Stimulated activated CD4-positive, alpha-beta T cell treated with anti-CD3 and anti-CD28 coated beads, Interleukin-15, amount 100 ng/mL, for 24 hours (primary cell): ENCODE measurements at regions not wholly inside any gene's neighbourhood (a gene's known extent, or its start where the extent isn't known, plus 50 kb on each side); places are given as distances from the start of the nearest gene placed in this dataset.
"Not testable (repeated sequence)": the region's sequence is repeated elsewhere in the genome, so short reads cannot be mapped to it uniquely, and the experiment has no call there.

Experiments used
- DNase-seq: peaks from one replicate; pipeline ENCODE4 v3.0.0-alpha.2; 2020

GRCh38 chr20:48215536-48215935 is 430.3 kb upstream of the SULF2 start:
- no peak for DNase-seq

GRCh38 chr20:48214601-48215000 is 429.3 kb upstream of the SULF2 start:
- DNase-seq: no peak

- DNase-seq: not testable (repeated sequence)
These were observed 428.4 kb upstream of the SULF2 start for GRCh38 chr20:48213635-48214034.

GRCh38 chr20:48212806-48213509 is 427.7 kb upstream of the SULF2 start:
- no peak for DNase-seq

- no peak for DNase-seq
These were observed 426.6 kb upstream of the SULF2 start for GRCh38 chr20:48211847-48212246.

GRCh38 chr20:48211238-48211637 is 426.0 kb upstream of the SULF2 start:
- DNase-seq: no peak

- no peak for DNase-seq
These were observed 425.1 kb upstream of the SULF2 start for GRCh38 chr20:48210111-48211027.

- DNase-seq: no peak
These were observed 423.8 kb upstream of the SULF2 start for GRCh38 chr20:48209102-48209501.

- DNase-seq: no peak
These were observed 422.9 kb upstream of the SULF2 start for GRCh38 chr20:48208176-48208575.

- no peak for DNase-seq
These were observed 422.2 kb upstream of the SULF2 start for GRCh38 chr20:48207505-48207904.

- no peak for DNase-seq
These were observed 420.5 kb upstream of the SULF2 start for GRCh38 chr20:48205786-48206185.

- DNase-seq: no peak
These were observed 420.1 kb upstream of the SULF2 start for GRCh38 chr20:48205281-48205782.

GRCh38 chr20:48204499-48204898 is 419.2 kb upstream of the SULF2 start:
- DNase-seq: no peak

GRCh38 chr20:48203252-48203651 is 418.0 kb upstream of the SULF2 start:
- DNase-seq: no peak

GRCh38 chr20:48202334-48203113 is 417.2 kb upstream of the SULF2 start:
- no peak for DNase-seq

- DNase-seq: no peak
These were observed 416.6 kb upstream of the SULF2 start for GRCh38 chr20:48201885-48202284.

GRCh38 chr20:48201188-48201587 is 415.9 kb upstream of the SULF2 start:
- no peak for DNase-seq

- DNase-seq: no peak
These were observed 413.7 kb upstream of the SULF2 start for GRCh38 chr20:48198929-48199451.

- DNase-seq: no peak
These were observed 411.8 kb upstream of the SULF2 start for GRCh38 chr20:48197066-48197465.

- no peak for DNase-seq
These were observed 411.2 kb upstream of the SULF2 start for GRCh38 chr20:48196486-48196885.

- no peak for DNase-seq
These were observed 410.7 kb upstream of the SULF2 start for GRCh38 chr20:48196001-48196400.

- DNase-seq: no peak
These were observed 410.0 kb upstream of the SULF2 start for GRCh38 chr20:48195121-48195870.
